Small intestine (tissue), 7 donors: ENCODE measurements at regions not wholly inside any gene's neighbourhood (a gene's known extent, or its start where the extent isn't known, plus 50 kb on each side); places are given as distances from the start of the nearest gene placed in this dataset.

ENCODE experiments used
- DNase-seq, 2 donors: peaks; one replicate each; pipeline versions ENCODE4 v3.0.0 to v3.0.0-alpha.2; 2013
- FAIRE-seq: peaks from 2 replicates; lab custom pipeline; 2012; peaks lifted over from hg19 to GRCh38; lab: Jason Lieb, UNC
- H3K27ac ChIP-seq, 3 donors: one replicate each; pipeline ENCODE4 v1.5.1; 2013; ENCODE audit warnings: low read length in 2 of 3, mild to moderate bottlenecking in 2 of 3, control low read depth in 1 of 3, inconsistent platforms in 1 of 3, low read depth in 1 of 3, moderate library complexity in 1 of 3
- H3K27me3 ChIP-seq, 3 donors: one replicate each; pipeline ENCODE4 v1.6.1; 2013; ENCODE audit warnings: low read length in 3 of 3, inconsistent platforms in 1 of 3; ENCODE audit not compliant: control insufficient read depth in 3 of 3, insufficient read depth in 3 of 3
- H3K36me3 ChIP-seq, 3 donors: one replicate each; pipeline ENCODE4 v1.6.1; 2013; ENCODE audit warnings: low read length in 3 of 3, inconsistent platforms in 1 of 3, low read depth in 1 of 3, mild to moderate bottlenecking in 1 of 3, moderate library complexity in 1 of 3; ENCODE audit not compliant: control insufficient read depth in 3 of 3, insufficient read depth in 2 of 3
- H3K4me1 ChIP-seq, 3 donors: one replicate each; pipeline ENCODE4 v1.6.1; 2013; ENCODE audit warnings: low read length in 2 of 3, inconsistent platforms in 1 of 3, low read depth in 1 of 3, mild to moderate bottlenecking in 1 of 3, moderate library complexity in 1 of 3; ENCODE audit not compliant: control insufficient read depth in 3 of 3, insufficient read depth in 2 of 3
- H3K4me3 ChIP-seq, 3 donors: one replicate each; pipeline ENCODE4 v1.5.1; 2013; ENCODE audit warnings: low read length in 3 of 3, control low read depth in 1 of 3, inconsistent platforms in 1 of 3, low read depth in 1 of 3, mild to moderate bottlenecking in 1 of 3, moderate library complexity in 1 of 3
- H3K9me3 ChIP-seq, 2 donors: one replicate each; pipeline ENCODE4 v1.6.1; 2013; ENCODE audit warnings: low read depth in 1 of 2, low read length in 1 of 2; ENCODE audit not compliant: control insufficient read depth in 2 of 2, insufficient read depth in 1 of 2
- WGBS, 3 donors: extraction: QIAGEN DNeasy Blood & Tissue Kit; methylation state at CpG; one replicate each; pipeline ENCODE4 v1.1.7; 2013; 5-methylcytosine and 5-hydroxymethylcytosine counted together
- donor health status: healthy with polysubstance abuse.
- donor health status: control.
- donor health status: control.
- donor health status: Bipolar disorder and iron deficiency.
- donor health status: healthy.

- FAIRE-seq (no peak), DNase-seq (no peak)
- H3K27ac ChIP-seq, result no peak overlapping the region
- 85 to 87% (median 85%) methylated on average over 17 of the region's 17 CpGs for WGBS, 3 donors
- peaks cover 0 to 15% (median 0%) of the 10 kb centered on the region in 3 donors for H3K27me3 ChIP-seq
- no peaks in the 10 kb centered on the region for H3K9me3 ChIP-seq
- no peaks in the 10 kb centered on the region for H3K4me1 ChIP-seq
- no peak overlapping the region for H3K4me3 ChIP-seq
- no peaks in the 10 kb centered on the region for H3K36me3 ChIP-seq
These were observed 61.1 kb downstream of the KCNF1 start for GRCh38 chr2:10972683-10973433.

GRCh38 chr2:10973766-10974165, 62.0 kb downstream of the KCNF1 start:
- peaks cover 0 to 13% (median 0%) of the 10 kb centered on the region in 3 donors for H3K27me3 ChIP-seq
- H3K4me1 ChIP-seq, result no peaks in the 10 kb centered on the region
- H3K4me3 ChIP-seq, result no peak overlapping the region
- H3K9me3 ChIP-seq, result no peaks in the 10 kb centered on the region
- H3K36me3 ChIP-seq, result no peaks in the 10 kb centered on the region
- H3K27ac ChIP-seq, result no peak overlapping the region
- FAIRE-seq (no peak), DNase-seq (no peak)
- WGBS, 3 donors, result 58 to 78% (median 74%) methylated on average over 6 of the region's 6 CpGs

- no peak for FAIRE-seq
- Histone ChIP-seq H3K36me3 (no peaks in the 10 kb centered on the region), H3K27me3 (peaks cover 0 to 12% (median 0%) of the 10 kb centered on the region in 3 donors), H3K4me3 (no peak overlapping the region), H3K9me3 (no peaks in the 10 kb centered on the region), H3K4me1 (no peaks in the 10 kb centered on the region), H3K27ac (no peak overlapping the region)
- no peak for DNase-seq
- 24 to 29% (median 24%) methylated on average over 9 of the region's 9 CpGs for WGBS, 3 donors
These were observed 65.3 kb downstream of the KCNF1 start for GRCh38 chr2:10977003-10977402.

- DNase-seq (no peak), FAIRE-seq (no peak)
- Histone ChIP-seq H3K27me3 (peaks cover 0 to 12% (median 0%) of the 10 kb centered on the region in 3 donors), H3K4me3 (no peak overlapping the region), H3K27ac (no peak overlapping the region), H3K4me1 (no peaks in the 10 kb centered on the region), H3K36me3 (no peaks in the 10 kb centered on the region), H3K9me3 (no peaks in the 10 kb centered on the region)
- 49 to 63% (median 60%) methylated on average over 7 of the region's 7 CpGs for WGBS, 3 donors
These were observed 65.9 kb downstream of the KCNF1 start for GRCh38 chr2:10977621-10978020.

GRCh38 chr2:10978090-10978670, 66.4 kb downstream of the KCNF1 start:
- Histone ChIP-seq H3K9me3 (no peaks in the 10 kb centered on the region), H3K27me3 (peaks cover 0 to 12% (median 0%) of the 10 kb centered on the region in 3 donors), H3K4me3 (no peak overlapping the region), H3K27ac (no peak overlapping the region), H3K4me1 (no peaks in the 10 kb centered on the region), H3K36me3 (no peaks in the 10 kb centered on the region)
- 69 to 77% (median 76%) methylated on average over 22 of the region's 22 CpGs for WGBS, 3 donors
- DNase-seq (no peak), FAIRE-seq (no peak)

GRCh38 chr2:10980071-10980470, 68.3 kb downstream of the KCNF1 start:
- peaks cover 0 to 6% (median 0%) of the 10 kb centered on the region in 3 donors for H3K4me1 ChIP-seq
- 76 to 89% (median 88%) methylated on average over 3 of the region's 3 CpGs for WGBS, 3 donors
- DNase-seq (no peak), FAIRE-seq (no peak)
- peaks cover 0 to 7% (median 0%) of the 10 kb centered on the region in 3 donors for H3K27me3 ChIP-seq
- no peak overlapping the region for H3K4me3 ChIP-seq
- no peaks in the 10 kb centered on the region for H3K36me3 ChIP-seq
- H3K27ac ChIP-seq, result no peak overlapping the region
- H3K9me3 ChIP-seq, result no peaks in the 10 kb centered on the region

GRCh38 chr2:10980886-10981425, 69.2 kb downstream of the KCNF1 start:
- H3K27me3 ChIP-seq, result peaks cover 0 to 7% (median 0%) of the 10 kb centered on the region in 3 donors
- no peaks in the 10 kb centered on the region for H3K36me3 ChIP-seq
- no peak overlapping the region for H3K4me3 ChIP-seq
- FAIRE-seq (no peak), DNase-seq (no peak)
- no peaks in the 10 kb centered on the region for H3K9me3 ChIP-seq
- 44 to 81% (median 62%) methylated on average over 7 of the region's 7 CpGs for WGBS, 3 donors
- peaks cover 0 to 6% (median 0%) of the 10 kb centered on the region in 3 donors for H3K4me1 ChIP-seq
- H3K27ac ChIP-seq, result no peak overlapping the region

GRCh38 chr2:10981451-10981850, 69.7 kb downstream of the KCNF1 start:
- 87 to 93% (median 88%) methylated on average over 7 of the region's 7 CpGs for WGBS, 3 donors

More at GRCh38 chr2:10981451-10981850, 69.7 kb downstream of the KCNF1 start:
- FAIRE-seq (no peak), DNase-seq (no peak)
- Histone ChIP-seq H3K9me3 (no peaks in the 10 kb centered on the region), H3K27ac (no peak overlapping the region), H3K4me3 (no peak overlapping the region), H3K4me1 (peaks cover 0 to 6% (median 0%) of the 10 kb centered on the region in 3 donors), H3K36me3 (no peaks in the 10 kb centered on the region), H3K27me3 (peaks cover 0 to 7% (median 0%) of the 10 kb centered on the region in 3 donors)
